GM12873 (cell line): ENCODE measurements at regions not wholly inside any gene's neighbourhood (a gene's known extent, or its start where the extent isn't known, plus 50 kb on each side); places are given as distances from the start of the nearest gene placed in this dataset.

Experiments
- TF ChIP-seq, protein P1 (sequence below): IDR thresholded peaks from 2 replicates; pipeline ENCODE4 v1.5.1; 2012; ENCODE audit warnings: low read depth, mild to moderate bottlenecking, moderate library complexity, low read length, control low read depth; ENCODE audit not compliant: insufficient read depth; ENCODE audit errors: missing control alignments

DNA sequence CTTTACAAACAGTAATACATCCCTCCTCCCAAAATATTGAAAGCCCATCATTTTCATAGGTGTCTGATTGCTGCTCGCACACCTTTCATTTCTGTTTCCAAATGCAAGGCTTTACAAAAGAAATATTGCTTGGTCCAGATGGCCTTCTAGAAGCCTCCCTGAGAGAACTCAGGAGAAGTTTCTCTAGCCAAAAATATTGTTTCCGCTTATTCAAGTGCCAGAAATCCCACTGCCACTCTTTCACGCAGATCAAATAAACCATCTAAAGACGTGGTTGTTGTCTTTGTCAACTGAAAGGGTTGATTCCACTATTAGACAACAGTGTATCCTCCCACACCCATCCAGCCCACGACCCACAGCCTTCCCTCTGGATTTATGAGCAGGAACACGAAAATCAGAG, 96.2 kb downstream of the ZIC5 start:
- TF ChIP-seq, protein P1, sequence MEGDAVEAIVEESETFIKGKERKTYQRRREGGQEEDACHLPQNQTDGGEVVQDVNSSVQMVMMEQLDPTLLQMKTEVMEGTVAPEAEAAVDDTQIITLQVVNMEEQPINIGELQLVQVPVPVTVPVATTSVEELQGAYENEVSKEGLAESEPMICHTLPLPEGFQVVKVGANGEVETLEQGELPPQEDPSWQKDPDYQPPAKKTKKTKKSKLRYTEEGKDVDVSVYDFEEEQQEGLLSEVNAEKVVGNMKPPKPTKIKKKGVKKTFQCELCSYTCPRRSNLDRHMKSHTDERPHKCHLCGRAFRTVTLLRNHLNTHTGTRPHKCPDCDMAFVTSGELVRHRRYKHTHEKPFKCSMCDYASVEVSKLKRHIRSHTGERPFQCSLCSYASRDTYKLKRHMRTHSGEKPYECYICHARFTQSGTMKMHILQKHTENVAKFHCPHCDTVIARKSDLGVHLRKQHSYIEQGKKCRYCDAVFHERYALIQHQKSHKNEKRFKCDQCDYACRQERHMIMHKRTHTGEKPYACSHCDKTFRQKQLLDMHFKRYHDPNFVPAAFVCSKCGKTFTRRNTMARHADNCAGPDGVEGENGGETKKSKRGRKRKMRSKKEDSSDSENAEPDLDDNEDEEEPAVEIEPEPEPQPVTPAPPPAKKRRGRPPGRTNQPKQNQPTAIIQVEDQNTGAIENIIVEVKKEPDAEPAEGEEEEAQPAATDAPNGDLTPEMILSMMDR: no peak

DNA sequence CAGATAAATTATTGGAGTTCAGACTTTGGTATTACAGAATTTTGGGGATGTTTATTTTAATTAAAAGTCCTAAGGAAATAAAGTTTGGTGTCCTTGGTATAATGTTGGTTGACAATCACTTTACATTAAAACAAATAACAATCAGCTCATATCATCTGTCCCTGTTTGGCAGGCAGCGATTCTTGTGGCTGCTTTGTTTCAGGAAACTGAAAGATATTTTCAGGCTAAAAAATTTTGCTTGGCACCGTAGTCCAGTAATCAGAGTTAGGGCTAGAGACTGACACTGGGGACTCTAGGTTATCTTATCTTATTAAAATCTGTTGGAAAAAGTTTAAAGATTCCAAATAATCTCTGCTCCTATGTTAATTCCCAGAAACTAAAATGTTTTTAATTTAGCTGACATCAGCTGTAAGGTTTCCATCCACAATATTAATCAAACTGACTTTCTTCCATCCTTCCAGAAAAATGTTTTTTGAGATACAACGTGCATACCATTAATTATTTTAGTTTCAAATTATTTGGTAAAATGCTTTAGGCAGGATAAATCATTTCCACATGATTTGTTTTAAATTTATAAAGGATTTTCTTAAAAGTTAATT, 97.6 kb downstream of the ZIC5 start:
- TF ChIP-seq, protein P1: no peak

DNA sequence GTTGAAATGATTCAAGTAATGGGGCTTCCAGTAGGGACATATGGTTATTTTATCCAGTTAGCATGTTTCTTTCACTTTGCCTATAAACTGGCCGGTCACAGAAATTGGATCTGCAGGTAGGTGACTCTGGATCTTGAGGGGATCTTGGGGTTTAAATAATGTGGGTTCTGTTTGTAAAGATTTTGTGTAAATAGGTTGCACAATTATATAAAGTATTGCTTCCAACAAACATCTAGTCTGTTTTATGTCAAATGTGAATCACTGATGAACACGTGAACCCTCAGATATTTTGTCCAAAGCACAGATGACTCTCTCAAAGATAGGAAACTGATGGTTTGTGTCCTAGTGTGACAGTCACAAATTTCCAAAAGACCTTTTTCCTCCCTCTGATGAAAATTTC, 98.4 kb downstream of the ZIC5 start:
- TF ChIP-seq, protein P1: no peak

DNA sequence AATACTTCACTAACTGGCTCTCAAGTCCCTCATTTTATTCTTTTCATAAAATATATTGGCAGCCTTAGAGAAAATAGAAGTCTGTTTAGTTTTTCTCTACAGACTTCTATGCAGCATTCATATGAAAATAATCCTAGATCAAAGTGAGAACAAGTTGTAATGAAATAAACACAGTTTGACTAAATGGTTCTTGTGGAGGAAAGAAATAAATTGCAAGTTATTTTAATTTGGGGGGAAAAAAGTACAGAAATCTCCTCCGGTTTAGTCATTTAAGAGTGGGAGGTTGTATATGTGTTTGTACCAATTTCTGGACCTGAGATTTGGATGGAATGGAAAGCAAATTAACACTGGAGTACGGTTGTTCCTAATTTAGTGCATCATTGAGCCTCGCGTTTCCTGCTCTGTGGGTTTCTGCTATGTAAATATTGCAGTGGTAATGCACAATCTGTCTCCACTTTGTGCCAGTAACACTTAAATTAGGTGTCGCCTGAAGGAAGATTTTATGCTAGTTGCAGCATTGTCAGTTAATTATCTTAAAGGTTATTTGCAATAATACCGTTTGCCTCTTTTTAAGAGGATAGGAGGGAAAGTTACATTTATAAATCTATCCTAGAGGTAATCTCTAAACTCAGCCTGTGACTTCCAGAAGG, 100.2 kb downstream of the ZIC5 start:
- TF ChIP-seq, protein P1: no peak

DNA sequence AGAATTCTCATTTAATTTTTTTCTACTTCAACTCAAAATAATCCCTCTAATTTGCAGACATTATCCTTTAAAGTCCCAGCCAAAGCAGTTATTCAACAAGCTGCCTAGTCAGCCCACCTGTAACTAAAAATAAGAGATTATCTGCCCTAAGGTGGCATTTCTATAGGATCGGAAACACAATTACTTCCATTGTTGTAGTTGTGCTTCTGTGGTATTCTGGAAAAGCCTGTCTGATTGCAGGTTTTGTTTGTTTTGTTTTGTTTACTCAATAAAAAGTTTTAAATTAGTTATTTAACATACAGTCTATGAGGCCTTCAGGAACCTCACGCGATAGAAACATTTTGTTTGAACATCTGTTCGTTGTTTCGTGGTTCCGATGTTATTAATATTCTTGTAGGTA, 101.0 kb downstream of the ZIC5 start:
- TF ChIP-seq, protein P1: no peak

DNA sequence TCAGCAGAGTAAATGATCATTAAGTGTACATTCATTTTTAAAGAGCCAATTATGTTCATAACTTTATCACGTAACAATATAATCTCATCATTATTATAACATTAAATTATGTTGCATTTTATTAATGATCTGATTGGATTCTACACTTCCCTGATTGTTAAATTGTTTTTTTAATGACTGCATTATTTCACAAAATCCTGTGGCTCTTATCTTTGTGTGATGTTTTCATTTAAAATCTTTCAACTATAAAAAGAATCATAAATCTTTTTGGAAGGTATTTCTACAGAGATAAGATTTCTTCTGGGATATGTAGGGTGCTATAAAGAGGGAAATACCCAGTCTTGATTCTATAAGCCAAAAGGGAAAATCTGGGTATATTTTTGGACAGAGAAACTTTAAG, 101.7 kb downstream of the ZIC5 start:
- TF ChIP-seq, protein P1: no peak

DNA sequence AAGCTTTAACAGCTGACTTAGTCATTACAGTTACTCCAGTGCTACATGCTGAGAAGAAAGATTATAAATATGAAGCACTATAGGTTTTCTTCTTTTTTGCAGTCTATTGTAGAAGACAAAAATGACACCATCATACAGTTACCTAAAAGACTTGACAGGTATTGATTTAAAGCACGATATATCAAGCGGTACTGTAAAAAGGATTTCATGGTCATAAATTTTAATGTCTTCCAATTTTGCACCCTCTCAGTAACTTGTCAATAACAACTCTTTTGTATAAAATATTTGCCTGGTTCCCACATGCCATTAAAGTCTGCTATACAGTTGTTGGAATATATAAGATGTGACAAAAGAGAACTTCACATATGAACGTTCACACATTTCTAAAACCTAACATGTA, 102.8 kb downstream of the ZIC5 start:
- TF ChIP-seq, protein P1: no peak
